MM.1S (cell line): ENCODE measurements at regions not wholly inside any gene's neighbourhood (a gene's known extent, or its start where the extent isn't known, plus 50 kb on each side); places are given as distances from the start of the nearest gene placed in this dataset.

Source experiments
- CTCF ChIP-seq: fragments of 300-600 bp; sonication (generic); IDR thresholded peaks from 2 replicates; pipeline ENCODE4 v1.5.1; 2016; ENCODE audit warnings: antibody characterized with exemption, low read length, mixed read lengths
- EZH2 ChIP-seq: fragments of 300-600 bp; sonication (generic); optimal IDR thresholded peaks from 2 replicates; pipeline ENCODE3; 2017; ENCODE audit warnings: low read depth, mild to moderate bottlenecking, antibody characterized with exemption, low read length, mixed read lengths
- EZH2phosphoT487 ChIP-seq: fragments of 300-600 bp; sonication (generic); IDR thresholded peaks from 2 replicates; pipeline ENCODE4 v1.6.1; 2018; ENCODE audit warnings: antibody characterized with exemption, low read length

DNA sequence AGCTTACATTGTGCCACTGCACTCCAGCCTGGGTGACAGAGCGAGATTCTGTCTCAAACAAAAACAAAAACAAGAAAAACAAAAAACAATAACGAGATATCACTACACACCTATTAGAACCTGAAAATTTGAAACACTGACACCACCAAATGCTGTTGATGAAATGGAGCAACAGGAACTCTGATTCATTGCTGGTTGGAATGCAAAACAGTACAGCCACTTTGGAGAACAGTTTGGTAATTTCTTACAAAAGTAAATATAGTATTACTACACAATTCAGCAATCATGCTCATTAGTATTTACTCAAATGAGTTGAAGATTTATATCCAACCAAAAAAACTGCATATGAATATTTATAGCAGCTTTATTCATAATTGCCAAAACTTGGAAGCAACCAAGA, 135.8 kb upstream of the AKIRIN2 start:
- TF ChIP-seq CTCF (no peak), EZH2 (no peak), EZH2phosphoT487 (no peak)
